ENCODE measurements at regions not wholly inside any gene's neighbourhood (a gene's known extent, or its start where the extent isn't known, plus 50 kb on each side); places are given as distances from the start of the nearest gene placed in this dataset.

GRCh38 chr3:27616031-27616430 is 106.1 kb downstream of the EOMES start:
- H3K9ac ChIP-seq (ENCODE audit: low read length) = no peak overlapping the region
- peaks cover 18% of the 10 kb centered on the region for H3K9me3 ChIP-seq (ENCODE audit: insufficient read depth, low read length)
- no peaks in the 10 kb centered on the region for H3K79me2 ChIP-seq (ENCODE audit: low read length)
- TF ChIP-seq CTCF (IDR thresholded peaks at IDR 0.05; ENCODE audit: low read depth, low read length) = no peak
- no peak for TF ChIP-seq EZH2phosphoT487 (IDR thresholded peaks at IDR 0.05; ENCODE audit: low read depth)
- peaks cover 36% of the 10 kb centered on the region for H3K4me1 ChIP-seq (ENCODE audit: low read length)
- H3K36me3 ChIP-seq (replicated peaks; ENCODE audit: low read depth, low read length) = peaks cover 24% of the 10 kb centered on the region
- no peak overlapping the region for H2AFZ ChIP-seq (ENCODE audit: low read depth, low read length)
- H3K4me2 ChIP-seq (ENCODE audit: low read length) = no peak overlapping the region
- no peak overlapping the region for H3K27ac ChIP-seq (ENCODE audit: low read length)
- H3K4me3 ChIP-seq (ENCODE audit: low read length) = no peak overlapping the region
- H4K20me1 ChIP-seq (ENCODE audit: insufficient read depth, low read length) = no peaks in the 10 kb centered on the region
- no peaks in the 10 kb centered on the region for H3K27me3 ChIP-seq (ENCODE audit: low read depth, low read length)

- peaks cover 24% of the 10 kb centered on the region for H3K36me3 ChIP-seq (replicated peaks; ENCODE audit: low read depth, low read length)
- H3K27ac ChIP-seq (ENCODE audit: low read length) = peak overlapping the region; percentile 90; the same call in 1 of the 2 replicates
- H4K20me1 ChIP-seq (ENCODE audit: insufficient read depth, low read length) = no peaks in the 10 kb centered on the region
- TF ChIP-seq CTCF (IDR thresholded peaks at IDR 0.05; ENCODE audit: low read depth, low read length) (no peak), EZH2phosphoT487 (IDR thresholded peaks at IDR 0.05; ENCODE audit: low read depth) (no peak)
- no peaks in the 10 kb centered on the region for H3K27me3 ChIP-seq (ENCODE audit: low read depth, low read length)
- H3K9ac ChIP-seq (ENCODE audit: low read length) = no peak overlapping the region
- no peak overlapping the region for H3K4me3 ChIP-seq (ENCODE audit: low read length)
- no peaks in the 10 kb centered on the region for H3K79me2 ChIP-seq (ENCODE audit: low read length)
- H3K9me3 ChIP-seq (ENCODE audit: insufficient read depth, low read length) = peaks cover 18% of the 10 kb centered on the region
- peaks cover 40% of the 10 kb centered on the region for H3K4me1 ChIP-seq (ENCODE audit: low read length)
- H3K4me2 ChIP-seq (ENCODE audit: low read length) = no peak overlapping the region
- no peak overlapping the region for H2AFZ ChIP-seq (ENCODE audit: low read depth, low read length)
Measured at GRCh38 chr3:27615555-27615954, 106.6 kb downstream of the EOMES start.

- Histone ChIP-seq H3K79me2 (ENCODE audit: low read length) (no peaks in the 10 kb centered on the region), H3K4me3 (ENCODE audit: low read length) (no peak overlapping the region), H3K4me1 (ENCODE audit: low read length) (peaks cover 50% of the 10 kb centered on the region), H3K27me3 (ENCODE audit: low read depth, low read length) (no peaks in the 10 kb centered on the region), H2AFZ (ENCODE audit: low read depth, low read length) (no peak overlapping the region), H3K9ac (ENCODE audit: low read length) (peak overlapping the region; percentile 32; the same call in 1 of the 2 replicates), H3K27ac (ENCODE audit: low read length) (peak overlapping the region; percentile 90), H4K20me1 (ENCODE audit: insufficient read depth, low read length) (no peaks in the 10 kb centered on the region), H3K36me3 (replicated peaks; ENCODE audit: low read depth, low read length) (peaks cover 24% of the 10 kb centered on the region), H3K4me2 (ENCODE audit: low read length) (peak overlapping the region; percentile 25; the same call in 1 of the 2 replicates), H3K9me3 (ENCODE audit: insufficient read depth, low read length) (peaks cover 18% of the 10 kb centered on the region)
- TF ChIP-seq CTCF (IDR thresholded peaks at IDR 0.05; ENCODE audit: low read depth, low read length) (no peak), EZH2phosphoT487 (IDR thresholded peaks at IDR 0.05; ENCODE audit: low read depth) (no peak)
Measured at GRCh38 chr3:27614592-27614991, 107.5 kb downstream of the EOMES start.

- H3K9ac ChIP-seq (ENCODE audit: low read length) = peak overlapping the region; percentile 32; the same call in 1 of the 2 replicates
- peaks cover 56% of the 10 kb centered on the region for H3K4me1 ChIP-seq (ENCODE audit: low read length)
- H3K4me2 ChIP-seq (ENCODE audit: low read length) = peak overlapping the region; percentile 25; the same call in 1 of the 2 replicates
- H3K9me3 ChIP-seq (ENCODE audit: insufficient read depth, low read length) = peaks cover 18% of the 10 kb centered on the region
- no peaks in the 10 kb centered on the region for H4K20me1 ChIP-seq (ENCODE audit: insufficient read depth, low read length)
- peaks cover 24% of the 10 kb centered on the region for H3K36me3 ChIP-seq (replicated peaks; ENCODE audit: low read depth, low read length)
- no peaks in the 10 kb centered on the region for H3K27me3 ChIP-seq (ENCODE audit: low read depth, low read length)
- peak overlapping the region; percentile 90 for H3K27ac ChIP-seq (ENCODE audit: low read length)
- H2AFZ ChIP-seq (ENCODE audit: low read depth, low read length) = no peak overlapping the region
- no peak overlapping the region for H3K4me3 ChIP-seq (ENCODE audit: low read length)
- TF ChIP-seq CTCF (IDR thresholded peaks at IDR 0.05; ENCODE audit: low read depth, low read length) (no peak), EZH2phosphoT487 (IDR thresholded peaks at IDR 0.05; ENCODE audit: low read depth) (no peak)
- no peaks in the 10 kb centered on the region for H3K79me2 ChIP-seq (ENCODE audit: low read length)
Measured at GRCh38 chr3:27613846-27614500, 108.2 kb downstream of the EOMES start.

Measured in OCI-LY3 (cell line).